ENCODE measurements at regions not wholly inside any gene's neighbourhood (a gene's known extent, or its start where the extent isn't known, plus 50 kb on each side); places are given as distances from the start of the nearest gene placed in this dataset.

DNA sequence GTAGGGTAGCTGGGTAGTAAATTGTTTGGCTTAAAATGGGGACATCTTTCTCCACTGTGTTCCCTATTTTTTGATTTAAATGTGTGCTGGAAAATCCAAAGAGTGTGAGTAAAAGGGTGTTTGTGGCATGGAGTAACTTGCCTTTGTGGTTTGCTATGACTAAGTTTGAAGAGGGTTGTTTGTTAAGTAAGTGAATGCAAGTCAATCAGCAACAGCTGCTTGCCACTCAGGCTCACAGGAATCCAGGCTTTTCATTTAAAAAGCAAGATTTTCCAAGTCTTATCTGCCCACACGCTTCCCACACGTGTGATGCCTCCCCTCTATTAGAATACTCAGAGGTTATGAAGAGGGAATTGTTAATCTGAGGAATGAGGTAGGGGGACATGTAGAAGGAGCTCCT, 847.7 kb upstream of the RBFOX1 start:
- DNase-seq = no peak

GRCh38 chr16:6484081-6484480, 848.6 kb upstream of the RBFOX1 start:
- DNase-seq = no peak

- no peak for DNase-seq
Observed at GRCh38 chr16:6483469-6484033, 849.1 kb upstream of the RBFOX1 start.

GRCh38 chr16:6482696-6483468, 849.8 kb upstream of the RBFOX1 start:
- no peak for DNase-seq

DNA sequence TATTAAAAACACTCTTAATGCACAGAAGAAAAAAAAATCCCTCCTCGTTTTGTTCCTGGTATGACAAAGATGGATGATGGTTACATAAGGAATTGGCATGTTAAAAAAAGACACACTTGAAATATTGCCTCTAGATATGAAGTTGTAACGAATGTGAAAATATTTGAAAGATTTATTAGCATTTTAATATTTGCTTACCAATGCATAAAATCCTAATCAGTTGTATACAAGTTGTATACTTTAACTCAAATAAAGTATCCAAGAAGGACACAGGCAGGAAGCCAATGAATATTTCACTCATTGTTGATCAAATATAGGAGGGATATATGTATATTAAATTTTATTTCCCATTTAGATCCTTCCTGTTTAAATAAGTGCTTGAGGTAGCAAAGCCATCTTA, 850.8 kb upstream of the RBFOX1 start:
- DNase-seq = no peak

DNA sequence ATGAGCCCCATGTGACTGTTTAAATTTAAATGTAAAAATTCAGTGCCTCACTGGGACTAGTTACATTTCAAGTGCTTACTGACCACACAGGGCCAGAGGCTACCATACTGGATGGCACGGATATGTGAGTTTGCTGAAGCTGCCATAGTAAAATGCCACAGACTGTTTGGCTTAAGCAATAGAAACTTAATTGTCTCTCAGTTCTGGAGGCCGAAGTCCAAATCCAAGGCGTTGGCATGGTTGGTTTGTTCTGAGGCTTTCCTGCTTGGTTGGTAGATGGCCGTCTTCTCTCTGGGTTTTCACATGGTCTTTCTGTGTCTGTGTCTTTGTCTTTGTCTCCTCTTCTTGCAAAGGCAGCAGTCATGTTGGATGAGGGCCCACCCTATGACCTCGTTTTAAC, 878.9 kb upstream of the RBFOX1 start:
- no peak for DNase-seq

GRCh38 chr16:6447021-6447790, 885.4 kb upstream of the RBFOX1 start:
- no peak for DNase-seq

GRCh38 chr16:6446370-6446769, 886.3 kb upstream of the RBFOX1 start:
- no peak for DNase-seq

DNA sequence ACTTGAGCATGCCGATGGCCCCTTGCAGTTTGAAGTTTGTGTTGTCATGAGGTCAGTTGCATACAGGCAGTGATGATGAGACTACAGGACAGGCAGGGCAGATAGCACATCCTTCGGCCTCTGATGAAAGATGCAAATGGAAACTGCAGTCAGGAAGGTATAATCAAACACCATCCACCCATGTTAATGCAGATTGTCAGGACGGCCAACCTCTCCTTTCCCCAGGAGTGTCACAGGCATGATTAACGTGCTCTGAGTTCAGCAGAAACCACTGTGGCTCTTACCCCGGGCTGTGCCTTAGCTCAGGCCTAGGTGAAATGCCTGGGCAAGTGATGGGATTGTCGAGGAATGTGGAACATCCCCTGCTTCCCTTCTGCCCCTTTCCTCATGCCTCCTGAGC, 893.5 kb upstream of the RBFOX1 start:
- no peak for DNase-seq

DNA sequence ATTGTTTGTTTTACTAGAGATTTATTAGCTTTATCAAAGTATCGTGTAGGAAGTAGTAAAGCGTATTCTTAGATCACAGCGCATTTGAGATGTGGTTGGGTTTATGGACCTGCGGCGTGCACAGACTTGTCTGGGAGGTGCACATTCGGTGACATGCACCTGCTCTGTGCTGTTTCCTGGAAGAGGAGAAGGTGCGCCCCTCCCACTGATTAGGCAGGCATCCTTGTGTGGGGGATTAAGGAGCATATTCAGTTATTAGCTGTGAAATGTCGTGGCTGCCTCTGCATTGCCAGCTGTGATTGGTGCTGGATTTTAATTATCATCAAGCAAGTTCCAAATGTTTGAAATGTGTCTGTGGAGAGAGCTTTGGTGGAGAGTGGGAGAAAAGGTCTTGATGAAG, 903.8 kb upstream of the RBFOX1 start:
- DNase-seq = no peak

DNA sequence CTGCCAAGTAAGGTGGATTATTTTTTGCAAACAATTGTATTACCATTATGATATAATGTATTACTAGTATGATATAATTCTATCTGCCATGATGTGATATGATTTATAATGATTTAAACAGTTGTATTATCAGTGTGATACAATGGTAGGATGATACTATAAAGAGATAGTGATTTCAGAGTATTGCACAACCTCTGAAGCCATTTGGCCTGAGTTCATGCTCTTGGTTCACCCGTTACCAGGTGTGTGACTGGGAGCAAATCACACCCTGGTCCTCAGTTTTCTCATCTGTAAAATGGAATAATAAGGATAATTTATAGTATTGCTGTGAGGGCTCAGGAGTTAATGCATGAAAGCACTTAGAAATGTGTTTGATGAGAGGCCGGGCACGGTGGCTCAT, 905.0 kb upstream of the RBFOX1 start:
- DNase-seq = no peak

GRCh38 chr16:6407596-6407995, 925.0 kb upstream of the RBFOX1 start:
- DNase-seq = no peak

- DNase-seq = no peak
Observed at GRCh38 chr16:6406028-6406427, 926.6 kb upstream of the RBFOX1 start.

GRCh38 chr16:6382924-6383459, 949.7 kb upstream of the RBFOX1 start:
- DNase-seq = no peak

DNA sequence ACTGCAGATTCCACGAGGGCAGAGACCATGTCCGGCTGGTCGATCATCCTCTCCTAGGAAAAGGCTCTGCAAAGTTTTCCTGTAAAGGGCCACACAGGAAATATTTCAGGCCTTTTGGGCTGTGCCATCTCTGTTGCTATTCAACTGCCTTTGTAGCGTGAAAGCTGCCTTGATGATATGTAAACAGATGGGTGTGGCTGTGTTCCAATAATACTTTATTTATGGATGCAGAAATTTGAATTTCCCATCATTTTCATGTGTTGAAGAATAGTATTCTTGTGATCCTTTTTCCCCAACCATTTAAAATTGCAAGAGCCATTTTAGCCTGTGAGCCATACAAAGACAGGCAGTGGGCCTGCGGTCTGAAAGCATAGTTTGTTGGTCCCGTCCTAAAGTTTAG, 950.7 kb upstream of the RBFOX1 start:
- DNase-seq = no peak

DNA sequence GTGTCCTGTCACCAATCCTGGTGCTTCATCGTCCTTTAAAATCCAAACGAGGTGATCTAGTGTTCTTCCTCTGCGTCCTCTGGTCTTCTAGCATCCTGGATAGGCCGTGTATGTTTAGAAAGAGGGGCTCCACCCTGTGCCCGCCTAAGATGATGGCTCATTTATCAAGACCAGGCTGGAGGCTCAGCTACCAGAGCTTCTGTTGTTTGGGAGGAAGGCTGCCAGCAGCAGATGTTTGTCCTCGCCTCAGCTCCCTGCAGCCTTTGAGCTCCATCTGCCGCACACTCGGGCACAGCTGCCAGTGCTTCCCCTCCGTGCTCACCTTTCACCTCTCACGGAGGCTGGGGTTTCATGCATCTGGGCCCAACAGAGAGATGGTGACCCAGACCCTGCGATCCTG, 954.7 kb upstream of the RBFOX1 start:
- DNase-seq = no peak

GRCh38 chr16:6375465-6376075, 957.1 kb upstream of the RBFOX1 start:
- no peak for DNase-seq

DNA sequence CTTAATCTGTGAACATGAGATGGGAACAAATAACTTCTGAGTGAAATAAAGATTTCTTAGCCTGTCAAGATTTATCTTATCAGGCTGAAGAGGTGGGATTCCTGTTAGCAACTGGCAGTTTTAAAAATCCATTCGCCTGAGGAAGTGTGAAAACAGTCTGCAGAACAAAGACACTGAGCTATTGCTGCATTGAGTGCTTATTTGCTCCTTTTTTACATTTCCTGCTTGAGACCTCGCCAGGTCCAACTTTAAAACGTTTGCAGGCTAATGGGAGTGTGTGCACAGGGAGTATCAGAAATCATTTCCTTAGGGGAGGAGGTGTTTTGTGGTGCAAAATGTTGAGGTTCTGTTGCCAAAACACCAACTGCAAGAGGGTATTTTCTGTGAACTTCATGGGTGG, 957.8 kb upstream of the RBFOX1 start:
- no peak for DNase-seq

- DNase-seq = no peak
Observed at GRCh38 chr16:6364846-6365245, 967.8 kb upstream of the RBFOX1 start.

DNA sequence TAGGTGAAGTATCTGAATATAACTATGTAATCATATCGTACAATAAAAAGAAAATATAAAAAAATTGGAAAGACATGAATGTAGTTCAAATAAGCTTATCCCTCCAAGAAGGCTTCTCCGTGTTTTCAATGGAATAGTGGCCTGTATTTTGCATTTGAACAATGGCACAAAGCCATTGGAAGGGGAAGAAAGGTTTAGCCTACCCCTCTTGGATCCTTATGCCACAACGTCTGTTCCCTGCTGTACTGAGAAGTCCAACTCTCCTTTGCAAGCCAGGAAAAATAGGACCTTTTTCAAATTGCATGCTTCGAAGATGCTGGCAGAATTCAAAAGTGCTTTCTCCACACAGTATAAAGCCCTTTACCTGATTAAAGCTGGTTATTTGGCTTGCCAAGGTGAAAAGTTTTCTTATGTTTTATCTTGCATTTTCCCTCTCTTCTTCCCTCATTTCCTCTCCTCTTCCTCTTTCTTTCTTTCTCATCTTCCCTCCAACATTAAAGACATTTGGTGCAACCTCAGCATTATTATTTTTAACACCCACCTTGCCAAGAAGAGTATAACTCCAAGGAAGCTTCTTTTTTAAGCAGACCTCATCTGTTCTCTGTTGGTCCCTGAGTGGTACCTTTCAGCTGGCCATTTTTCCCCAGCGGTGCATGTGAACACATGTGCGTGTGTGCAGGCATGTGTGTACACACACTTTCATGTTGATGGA, 968.6 kb upstream of the RBFOX1 start:
- no peak for DNase-seq

GRCh38 chr16:6363396-6363795, 969.2 kb upstream of the RBFOX1 start:
- DNase-seq = no peak

- no peak for DNase-seq
Observed at GRCh38 chr16:6362321-6362720, 970.3 kb upstream of the RBFOX1 start.

DNA sequence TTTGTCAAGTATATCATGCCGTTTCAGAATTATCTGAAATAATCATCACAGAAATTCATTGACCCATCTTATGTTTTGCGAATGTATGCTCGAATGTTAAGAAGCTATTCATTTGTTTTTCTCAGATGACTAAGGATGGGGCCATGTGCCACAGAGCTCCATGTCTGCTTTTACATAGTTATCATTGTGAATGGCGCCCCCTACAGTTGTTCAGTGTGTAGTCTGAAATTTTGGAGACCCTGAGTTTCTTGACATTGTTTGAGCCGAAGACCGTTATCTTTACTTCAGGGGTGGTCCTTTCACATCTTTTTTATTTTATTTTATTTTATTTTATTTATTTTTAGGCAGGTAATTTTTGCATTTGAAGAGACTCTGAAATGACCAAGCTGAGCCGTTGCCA, 972.0 kb upstream of the RBFOX1 start:
- no peak for DNase-seq

Measured in activated gamma-delta T cell treated with Interleukin-2 at 50 U/mL for 16 hours (primary cell).